PFSK-1 (cell line): ENCODE measurements at regions not wholly inside any gene's neighbourhood (a gene's known extent, or its start where the extent isn't known, plus 50 kb on each side); places are given as distances from the start of the nearest gene placed in this dataset.

Experiments used
- FOXP2 ChIP-seq: optimal IDR thresholded peaks from 2 replicates; pipeline ENCODE3; 2011; ENCODE audit warnings: borderline replicate concordance, control low read depth, inconsistent platforms; ENCODE audit not compliant: insufficient read depth; ENCODE audit errors: extremely low read length, extremely low read depth
- POLR2AphosphoS5 ChIP-seq: IDR thresholded peaks from 2 replicates; pipeline ENCODE4 v1.6.1; 2012; ENCODE audit warnings: low read depth, mild to moderate bottlenecking, control low read depth, low read length, moderate library complexity
- SIN3A ChIP-seq: IDR thresholded peaks from 2 replicates; pipeline ENCODE4 v1.6.1; 2012; ENCODE audit warnings: mild to moderate bottlenecking, low read length, moderate library complexity, borderline replicate concordance; ENCODE audit not compliant: insufficient read depth
- TAF1 ChIP-seq: IDR thresholded peaks from 2 replicates; pipeline ENCODE4 v1.6.1; 2012; ENCODE audit warnings: low read length, control low read depth, borderline replicate concordance; ENCODE audit not compliant: insufficient read depth
- TF ChIP-seq, protein P1 (sequence below), 2 experiments: IDR thresholded peaks; 2 replicates each; pipeline versions ENCODE4 v1.6.1 to v1.8.0; 2011 to 2012; ENCODE audit warnings: low read depth in 2 of 2, low read length in 2 of 2, control low read depth in 1 of 2, inconsistent platforms in 1 of 2, mild to moderate bottlenecking in 1 of 2, moderate library complexity in 1 of 2; ENCODE audit not compliant: insufficient read depth in 1 of 2

DNA sequence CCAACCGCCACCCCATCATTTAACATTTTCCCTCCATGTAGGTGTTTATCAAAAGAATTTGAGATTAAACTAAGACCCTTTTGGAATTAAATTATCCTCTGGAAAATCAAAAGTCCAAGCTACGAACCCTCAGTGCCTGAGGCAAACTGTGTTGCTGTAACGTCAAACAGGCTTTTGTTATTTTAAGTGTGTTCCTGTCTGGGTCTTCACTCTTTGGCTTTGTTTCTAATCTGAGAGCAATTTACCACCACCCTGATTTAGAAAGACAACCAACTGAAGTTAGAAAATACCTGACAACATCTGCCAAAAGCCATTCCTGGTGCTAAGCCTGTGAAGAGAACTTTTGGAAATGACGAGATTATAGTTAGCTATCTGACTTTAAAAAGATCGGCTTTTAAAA lies 199.9 kb downstream of the DIRAS2 start:
- TF ChIP-seq SIN3A (no peak), POLR2AphosphoS5 (no peak), FOXP2 (no peak), TAF1 (no peak)
- TF ChIP-seq, protein P1, sequence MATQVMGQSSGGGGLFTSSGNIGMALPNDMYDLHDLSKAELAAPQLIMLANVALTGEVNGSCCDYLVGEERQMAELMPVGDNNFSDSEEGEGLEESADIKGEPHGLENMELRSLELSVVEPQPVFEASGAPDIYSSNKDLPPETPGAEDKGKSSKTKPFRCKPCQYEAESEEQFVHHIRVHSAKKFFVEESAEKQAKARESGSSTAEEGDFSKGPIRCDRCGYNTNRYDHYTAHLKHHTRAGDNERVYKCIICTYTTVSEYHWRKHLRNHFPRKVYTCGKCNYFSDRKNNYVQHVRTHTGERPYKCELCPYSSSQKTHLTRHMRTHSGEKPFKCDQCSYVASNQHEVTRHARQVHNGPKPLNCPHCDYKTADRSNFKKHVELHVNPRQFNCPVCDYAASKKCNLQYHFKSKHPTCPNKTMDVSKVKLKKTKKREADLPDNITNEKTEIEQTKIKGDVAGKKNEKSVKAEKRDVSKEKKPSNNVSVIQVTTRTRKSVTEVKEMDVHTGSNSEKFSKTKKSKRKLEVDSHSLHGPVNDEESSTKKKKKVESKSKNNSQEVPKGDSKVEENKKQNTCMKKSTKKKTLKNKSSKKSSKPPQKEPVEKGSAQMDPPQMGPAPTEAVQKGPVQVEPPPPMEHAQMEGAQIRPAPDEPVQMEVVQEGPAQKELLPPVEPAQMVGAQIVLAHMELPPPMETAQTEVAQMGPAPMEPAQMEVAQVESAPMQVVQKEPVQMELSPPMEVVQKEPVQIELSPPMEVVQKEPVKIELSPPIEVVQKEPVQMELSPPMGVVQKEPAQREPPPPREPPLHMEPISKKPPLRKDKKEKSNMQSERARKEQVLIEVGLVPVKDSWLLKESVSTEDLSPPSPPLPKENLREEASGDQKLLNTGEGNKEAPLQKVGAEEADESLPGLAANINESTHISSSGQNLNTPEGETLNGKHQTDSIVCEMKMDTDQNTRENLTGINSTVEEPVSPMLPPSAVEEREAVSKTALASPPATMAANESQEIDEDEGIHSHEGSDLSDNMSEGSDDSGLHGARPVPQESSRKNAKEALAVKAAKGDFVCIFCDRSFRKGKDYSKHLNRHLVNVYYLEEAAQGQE (IDR thresholded peaks at IDR 0.05; ENCODE audit: insufficient read depth in 1 of 2, low read depth in 2 of 2, low read length in 2 of 2) = no peak

- TF ChIP-seq POLR2AphosphoS5 = no peak
- TF ChIP-seq, protein P1 (IDR thresholded peaks at IDR 0.05; ENCODE audit: insufficient read depth in 1 of 2, low read depth in 2 of 2, low read length in 2 of 2) = no peak
- TF ChIP-seq TAF1 = no peak
- no peak for TF ChIP-seq SIN3A
- TF ChIP-seq FOXP2 = no peak
Observed at GRCh38 chr9:90444609-90445204, 197.9 kb downstream of the DIRAS2 start.

GRCh38 chr9:90445391-90445790 lies 197.2 kb downstream of the DIRAS2 start:
- TF ChIP-seq TAF1 (no peak), FOXP2 (no peak), POLR2AphosphoS5 (no peak), SIN3A (no peak)
- TF ChIP-seq, protein P1 (IDR thresholded peaks at IDR 0.05; ENCODE audit: insufficient read depth in 1 of 2, low read depth in 2 of 2, low read length in 2 of 2) = no peak

DNA sequence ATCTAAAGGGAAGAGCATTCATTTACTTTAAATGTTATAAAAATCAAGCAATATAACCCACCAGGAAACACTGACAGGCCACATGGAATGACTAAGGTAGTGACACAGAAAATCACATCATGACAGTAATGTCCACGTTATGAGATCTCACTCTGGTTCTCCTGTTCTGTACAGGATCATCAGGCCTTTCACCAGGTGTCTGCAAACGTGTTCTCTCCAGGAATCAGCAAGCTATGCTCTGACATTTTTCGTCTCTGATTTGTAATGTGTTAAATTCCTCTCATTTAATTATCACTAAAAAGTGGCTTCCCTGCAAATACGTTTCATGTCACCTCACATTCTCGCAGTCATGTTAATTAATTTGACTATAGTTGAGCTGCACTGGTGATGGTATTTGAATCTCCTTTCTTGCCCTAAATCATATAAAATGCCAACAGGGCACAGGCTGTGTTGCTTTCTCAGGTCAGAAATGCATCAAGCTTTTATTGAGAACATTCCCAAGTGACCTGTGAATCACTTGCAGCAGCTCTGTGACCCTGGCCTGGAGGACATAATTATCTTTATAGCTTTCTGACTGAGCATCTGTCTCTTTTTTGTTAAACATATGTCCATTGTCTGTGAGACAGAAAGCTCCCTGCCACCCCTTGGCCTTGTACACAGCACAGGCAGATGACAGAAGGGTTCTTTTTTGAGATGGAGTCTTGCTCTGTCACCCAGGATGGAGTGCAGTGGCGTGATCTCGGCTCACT lies 196.2 kb downstream of the DIRAS2 start:
- TF ChIP-seq, protein P1 (IDR thresholded peaks at IDR 0.05; ENCODE audit: insufficient read depth in 1 of 2, low read depth in 2 of 2, low read length in 2 of 2) = no peak
- no peak for TF ChIP-seq FOXP2
- no peak for TF ChIP-seq TAF1
- TF ChIP-seq POLR2AphosphoS5 = no peak
- no peak for TF ChIP-seq SIN3A

- TF ChIP-seq TAF1 = no peak
- TF ChIP-seq POLR2AphosphoS5 = no peak
Observed at GRCh38 chr9:90447773-90448172, 194.9 kb downstream of the DIRAS2 start.
